ENCODE measurements at regions not wholly inside any gene's neighbourhood (a gene's known extent, or its start where the extent isn't known, plus 50 kb on each side); places are given as distances from the start of the nearest gene placed in this dataset.

- no peak for DNase-seq (ENCODE audit: low read depth, low spot score)
These were observed 54.7 kb upstream of the PDE7B start for GRCh38 chr6:135796643-135797305.

GRCh38 chr6:135797361-135797760, 54.1 kb upstream of the PDE7B start:
- no peak for DNase-seq (ENCODE audit: low read depth, low spot score)

- no peak for DNase-seq (ENCODE audit: low read depth, low spot score)
These were observed 52.6 kb upstream of the PDE7B start for GRCh38 chr6:135798751-135799515.

Data from ELF-1 (cell line).